GM18868 (cell line): ENCODE measurements at regions not wholly inside any gene's neighbourhood (a gene's known extent, or its start where the extent isn't known, plus 50 kb on each side); places are given as distances from the start of the nearest gene placed in this dataset.
A peak's percentile ranks its signal among the peaks of the same experiment; 100 is the strongest.

Experiments
- ATAC-seq: cut with Tn5 transposase; IDR thresholded peaks from one replicate; pipeline ENCODE4 v1.9.1; 2021; ENCODE audit warnings: mild to moderate bottlenecking, moderate library complexity; ENCODE audit not compliant: unreplicated experiment

- peak; percentile 80 for ATAC-seq
Measured at GRCh38 chr5:86971034-86971571, 296.6 kb upstream of the RASA1 start.

- no peak for ATAC-seq
Measured at GRCh38 chr5:86974955-86975354, 292.7 kb upstream of the RASA1 start.

- ATAC-seq: no peak
Measured at GRCh38 chr5:86977190-86977589, 290.5 kb upstream of the RASA1 start.

- ATAC-seq: no peak
Measured at GRCh38 chr5:86977808-86978207, 289.9 kb upstream of the RASA1 start.

GRCh38 chr5:86979811-86980411 lies 287.8 kb upstream of the RASA1 start:
- peak; percentile 87 for ATAC-seq

- ATAC-seq: no peak
Measured at GRCh38 chr5:86981898-86982297, 285.8 kb upstream of the RASA1 start.

- ATAC-seq: no peak
Measured at GRCh38 chr5:86983208-86983607, 284.5 kb upstream of the RASA1 start.

GRCh38 chr5:86986837-86987236 lies 280.8 kb upstream of the RASA1 start:
- ATAC-seq: no peak

GRCh38 chr5:86997516-86997915 lies 270.2 kb upstream of the RASA1 start:
- no peak for ATAC-seq

GRCh38 chr5:86999951-87000350 lies 267.7 kb upstream of the RASA1 start:
- no peak for ATAC-seq

- no peak for ATAC-seq
Measured at GRCh38 chr5:87002485-87002884, 265.2 kb upstream of the RASA1 start.

- no peak for ATAC-seq
Measured at GRCh38 chr5:87004101-87004500, 263.6 kb upstream of the RASA1 start.

- ATAC-seq: no peak
Measured at GRCh38 chr5:87007737-87008136, 259.9 kb upstream of the RASA1 start.

- no peak for ATAC-seq
Measured at GRCh38 chr5:87008751-87009560, 258.7 kb upstream of the RASA1 start.

- ATAC-seq: no peak
Measured at GRCh38 chr5:87010736-87011135, 256.9 kb upstream of the RASA1 start.

GRCh38 chr5:87015901-87016300 lies 251.8 kb upstream of the RASA1 start:
- ATAC-seq: no peak

GRCh38 chr5:87020099-87020934 lies 247.4 kb upstream of the RASA1 start:
- ATAC-seq: peak; percentile 95

- no peak for ATAC-seq
Measured at GRCh38 chr5:87022415-87022814, 245.3 kb upstream of the RASA1 start.

- ATAC-seq: no peak
Measured at GRCh38 chr5:87027570-87027969, 240.1 kb upstream of the RASA1 start.

- ATAC-seq: no peak
Measured at GRCh38 chr5:87029951-87030350, 237.7 kb upstream of the RASA1 start.

GRCh38 chr5:87030699-87031098 lies 237.0 kb upstream of the RASA1 start:
- ATAC-seq: no peak
